Nucleus accumbens (tissue), 56 donors: ENCODE measurements at regions not wholly inside any gene's neighbourhood (a gene's known extent, or its start where the extent isn't known, plus 50 kb on each side); places are given as distances from the start of the nearest gene placed in this dataset.

Experiments
- DNase-seq, 56 donors: peaks; one replicate each; lab custom pipeline; 2025; lab: John Stamatoyannopoulos, UW

DNA sequence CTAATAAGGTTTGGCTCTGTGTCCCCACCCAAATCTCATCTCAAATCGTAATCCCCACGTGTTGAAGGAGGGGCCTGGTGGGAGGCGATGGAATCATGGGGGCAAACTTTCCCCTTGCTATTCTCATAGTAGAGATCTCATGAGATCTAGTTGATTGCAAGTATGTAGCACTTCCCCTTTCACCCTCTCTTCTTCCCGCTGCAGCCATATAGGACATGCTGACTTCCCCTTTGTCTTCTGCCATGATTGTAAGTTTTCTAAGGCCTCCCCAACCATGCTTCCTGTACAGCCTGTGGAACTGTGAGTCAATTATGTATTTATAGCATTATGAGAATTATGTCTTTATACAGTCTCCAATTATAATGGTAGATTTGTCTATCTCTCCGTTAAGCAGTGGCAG is 594.5 kb downstream of the ACTR3B start:
- DNase-seq: no peak

DNA sequence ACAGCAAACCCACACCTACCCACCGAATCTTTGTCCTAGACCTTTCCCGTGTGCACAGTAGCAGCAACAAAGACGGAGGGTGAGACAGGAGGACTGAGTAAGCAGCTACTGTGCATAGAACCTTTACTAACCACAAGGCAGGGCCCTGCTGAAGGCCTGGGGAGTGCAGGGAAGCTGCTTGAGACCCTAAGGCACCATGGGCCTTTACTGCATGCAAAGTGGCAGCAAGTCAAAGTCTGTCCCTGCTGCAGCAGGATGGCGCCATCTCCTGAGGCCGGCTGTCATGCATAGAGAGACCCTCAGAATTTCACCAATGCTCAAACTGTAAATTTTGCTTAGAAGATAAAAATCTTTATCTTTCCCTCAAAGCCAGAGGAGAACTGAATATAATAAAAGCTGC is 610.5 kb downstream of the ACTR3B start:
- DNase-seq: no peak

- DNase-seq: no peak
Observed at GRCh38 chr7:153380636-153381035, 621.1 kb downstream of the ACTR3B start.

- peak in 34 of 56 donors; percentile 2 to 50 (median 16) for DNase-seq
Observed at GRCh38 chr7:153381275-153382040, 621.9 kb downstream of the ACTR3B start.

GRCh38 chr7:153382641-153383101 is 623.1 kb downstream of the ACTR3B start:
- DNase-seq: no peak

DNA sequence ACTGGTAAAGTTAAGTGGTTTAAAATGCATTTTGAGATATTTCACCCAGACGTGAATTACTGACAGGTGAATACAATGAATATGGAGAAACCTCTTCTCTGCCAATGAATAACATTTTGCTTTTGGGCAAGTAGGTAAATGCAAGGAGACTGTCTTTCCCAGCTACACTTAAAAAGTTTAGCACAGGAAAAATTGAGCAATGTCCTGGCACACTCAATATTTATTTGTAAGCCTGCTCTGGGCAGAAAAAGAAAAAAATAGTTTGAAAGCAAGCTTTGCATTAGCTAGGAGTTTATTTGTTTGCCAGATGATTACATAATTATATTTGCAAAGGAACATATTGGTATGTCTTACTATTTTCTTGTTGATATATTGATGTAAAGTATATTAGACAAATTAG is 624.2 kb downstream of the ACTR3B start:
- DNase-seq: no peak

- no peak for DNase-seq
Observed at GRCh38 chr7:153385502-153385901, 626.0 kb downstream of the ACTR3B start.

GRCh38 chr7:153386556-153386955 is 627.0 kb downstream of the ACTR3B start:
- no peak for DNase-seq

- DNase-seq: no peak
Observed at GRCh38 chr7:153388611-153389010, 629.1 kb downstream of the ACTR3B start.

GRCh38 chr7:153389261-153389660 is 629.7 kb downstream of the ACTR3B start:
- no peak for DNase-seq

DNA sequence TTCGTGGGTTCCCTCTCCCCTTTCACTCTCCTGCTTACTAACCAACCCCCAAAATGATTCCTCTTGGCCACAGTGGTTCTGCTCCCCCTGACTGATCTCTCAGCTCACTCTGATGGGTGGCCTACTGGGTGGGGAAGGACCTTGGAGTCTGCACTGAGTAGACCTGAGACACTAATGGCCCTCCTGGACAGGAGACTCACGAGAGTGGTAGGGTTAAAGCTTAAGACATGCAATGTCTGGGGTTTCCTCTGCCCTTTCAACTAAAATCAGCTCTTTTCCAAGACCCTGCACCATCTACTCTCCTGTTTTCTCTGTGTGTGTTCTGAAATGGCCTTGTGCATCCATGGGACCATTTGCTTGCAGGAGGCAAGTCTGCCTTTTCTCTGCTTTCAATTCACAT is 631.4 kb downstream of the ACTR3B start:
- no peak for DNase-seq

- no peak for DNase-seq
Observed at GRCh38 chr7:153392726-153393125, 633.2 kb downstream of the ACTR3B start.

DNA sequence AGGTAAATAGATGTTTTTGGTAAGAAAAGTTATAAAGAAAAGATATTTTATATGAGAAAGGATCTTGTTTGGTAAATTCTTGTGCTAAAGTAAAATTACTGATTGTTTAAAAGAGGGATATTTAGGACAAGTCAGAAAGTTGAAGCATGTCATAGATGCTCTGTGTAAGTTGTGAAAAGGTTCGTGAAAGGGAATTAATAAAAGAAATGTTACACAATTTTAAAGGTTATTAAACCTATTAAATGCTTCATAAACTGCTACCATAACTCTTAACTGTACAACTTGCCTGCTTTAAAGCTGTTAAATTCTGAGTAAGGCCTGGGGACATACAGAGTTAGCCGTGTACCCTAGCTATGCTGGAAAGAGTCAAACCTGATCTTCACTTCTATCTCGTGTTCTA is 634.1 kb downstream of the ACTR3B start:
- DNase-seq: no peak

DNA sequence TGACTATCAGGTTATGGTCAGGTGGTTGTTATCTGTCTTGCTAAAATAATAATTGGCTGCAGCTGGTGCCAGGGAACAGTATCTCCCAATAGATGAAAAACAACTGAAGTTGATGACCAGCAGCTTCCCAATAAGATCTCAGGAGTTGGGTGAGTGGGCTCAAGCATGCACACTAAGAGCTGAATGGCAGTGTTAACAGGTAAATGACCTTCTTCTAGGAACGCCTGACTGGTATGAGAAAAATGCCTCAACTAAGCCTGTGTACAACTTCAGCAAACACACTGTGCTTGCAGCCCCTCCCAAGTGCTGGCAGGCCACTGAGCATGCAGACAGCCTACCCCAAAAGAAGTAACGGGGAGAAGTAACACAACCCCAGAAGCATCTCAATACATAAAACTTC is 636.9 kb downstream of the ACTR3B start:
- no peak for DNase-seq

GRCh38 chr7:153397459-153397858 is 637.9 kb downstream of the ACTR3B start:
- no peak for DNase-seq

GRCh38 chr7:153397906-153398305 is 638.4 kb downstream of the ACTR3B start:
- no peak for DNase-seq

DNA sequence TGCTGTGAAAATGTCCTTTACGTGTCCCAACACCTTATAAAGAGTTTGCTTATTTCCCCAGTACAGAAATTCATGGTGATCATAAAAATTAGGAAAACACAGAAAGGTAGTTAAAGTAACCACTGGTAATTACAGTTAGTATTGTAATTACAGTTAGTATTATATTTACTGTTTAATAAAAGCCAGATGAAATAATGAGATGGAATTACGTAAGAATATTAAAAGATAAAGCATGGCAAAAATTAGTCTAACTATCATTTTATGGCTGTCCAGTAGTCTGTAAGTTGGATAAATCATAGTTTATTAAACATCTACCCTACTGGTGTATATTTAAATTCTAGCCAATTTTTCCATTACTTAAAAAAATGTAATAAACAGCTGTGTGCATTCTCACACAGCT is 638.8 kb downstream of the ACTR3B start:
- no peak for DNase-seq

DNA sequence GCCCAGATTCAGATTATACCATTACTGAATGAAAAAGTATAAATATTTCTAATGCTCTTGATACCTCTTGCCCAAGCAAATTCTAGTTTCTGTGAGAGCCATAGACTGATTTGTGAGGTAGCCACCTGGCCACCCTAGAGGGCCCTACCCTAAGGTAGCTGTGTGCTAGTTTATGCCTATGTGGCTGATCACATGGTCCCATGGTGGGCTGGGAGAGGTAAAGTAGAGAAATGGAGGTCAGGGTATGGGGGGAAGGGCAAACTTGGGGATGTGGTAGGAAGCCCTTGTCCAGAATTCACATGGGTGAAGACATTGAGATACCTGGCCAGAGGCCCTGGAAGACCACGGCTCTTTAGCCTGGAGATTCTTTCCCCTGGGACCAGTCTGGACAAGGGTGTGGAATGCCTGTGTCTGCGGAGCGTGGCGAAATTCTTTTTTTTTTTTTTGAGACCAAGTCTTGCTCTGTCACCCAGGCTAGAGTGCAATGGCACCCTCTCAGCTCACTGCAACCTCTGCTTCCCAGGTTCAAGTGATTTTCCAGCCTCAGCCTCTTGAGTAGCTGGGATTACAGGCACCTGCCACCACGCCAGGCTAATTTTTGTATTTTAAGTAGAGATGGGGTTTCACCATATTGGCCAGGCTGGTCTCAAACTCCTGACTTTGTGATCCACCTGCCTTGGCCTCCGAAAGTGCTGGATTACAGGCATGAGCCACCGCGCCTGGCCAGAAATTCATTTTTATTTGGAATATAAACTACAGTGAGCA is 639.4 kb downstream of the ACTR3B start:
- DNase-seq: no peak

DNA sequence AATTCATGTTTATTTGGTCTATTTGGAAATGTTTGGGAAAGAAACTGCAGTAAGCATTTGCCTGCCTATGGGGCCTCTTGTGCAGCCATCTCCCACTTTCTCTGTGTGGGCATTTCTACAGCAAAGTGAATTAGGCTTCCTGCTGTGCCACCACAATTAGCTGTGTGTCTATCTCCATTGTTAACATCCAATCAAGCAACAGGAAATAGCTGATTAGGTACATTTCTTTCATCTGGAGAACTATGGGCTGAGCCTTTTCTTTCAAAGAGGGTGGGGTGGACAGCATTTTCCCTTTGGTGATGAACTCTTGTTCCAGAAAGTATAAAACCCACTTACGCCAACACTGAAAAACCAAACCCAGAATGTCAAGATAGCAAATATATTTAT is 640.0 kb downstream of the ACTR3B start:
- no peak for DNase-seq

- DNase-seq: no peak
Observed at GRCh38 chr7:153400735-153401593, 641.4 kb downstream of the ACTR3B start.
